HepG2 (cell line): ENCODE measurements at regions not wholly inside any gene's neighbourhood (a gene's known extent, or its start where the extent isn't known, plus 50 kb on each side); places are given as distances from the start of the nearest gene placed in this dataset.
A peak's percentile ranks its signal among the peaks of the same experiment; 100 is the strongest.

Experiments used
- ATAC-seq: fragments of 200-7000 bp; cut with Tn5 transposase; 3 replicates; pipeline ENCODE4 v1.9.1; 2020; ENCODE audit warnings: mild to moderate bottlenecking, moderate library complexity
- BruUV-seq: library from RNA; stranded (reverse); fragments of 400-500 nt; replicated peaks from 2 replicates; lab custom pipeline; 2021; lab: Mats Ljungman, UMichigan
- CTCF ChIA-PET: fragments of 300-600 bp; formaldehyde crosslinking; extraction: SDS; loops from one replicate; lab custom pipeline; 2021; ENCODE audit warnings: low total read pairs, inconsistent platforms, low intra/inter-chr PET ratio; lab: Yijun Ruan, JAX
- POLR2A ChIA-PET: fragments of 350-600 bp; sonication (Branson Sonifier 250); formaldehyde crosslinking; loops from one replicate; lab custom pipeline; 2020; ENCODE audit warnings: antibody characterized with exemption, inconsistent platforms; lab: Yijun Ruan, JAX
- DNase-seq: peaks from one replicate; pipeline ENCODE4 v3.0.0-alpha.2; 2015; ENCODE audit warnings: low spot score
- FAIRE-seq: peaks from 3 replicates; lab custom pipeline; 2011; peaks lifted over from hg19 to GRCh38; lab: Jason Lieb, UNC
- H2AFZ ChIP-seq: one replicate; pipeline ENCODE4 v1.6.1; 2011; ENCODE audit warnings: low read length, inconsistent platforms
- H3K27ac ChIP-seq: fragments of 300-600 bp; 3 replicates; pipeline ENCODE4 v1.8.0; 2011; ENCODE audit warnings: mixed run types, mild to moderate bottlenecking, mixed read lengths, low read length, inconsistent platforms; ENCODE audit not compliant: insufficient read depth; ENCODE audit errors: extremely low read length
- H3K27me3 ChIP-seq, 2 experiments: fragments of 200-600 bp in 1 of 2; 2 replicates in 1 of 2; 3 replicates in 1 of 2; pipeline versions ENCODE4 v1.6.0 to v1.8.0; 2011; ENCODE audit warnings: low read length in 2 of 2, mild to moderate bottlenecking in 2 of 2, moderate library complexity in 2 of 2, inconsistent platforms in 1 of 2; ENCODE audit not compliant: insufficient read depth in 2 of 2, control insufficient read depth in 1 of 2
- H3K36me3 ChIP-seq, 2 experiments: fragments of 200-600 bp in 1 of 2; replicated peaks in 1 of 2; 2 replicates in 1 of 2; 3 replicates in 1 of 2; pipeline versions ENCODE4 v1.5.1 to v1.8.0; 2011; ENCODE audit warnings: low read length in 2 of 2, inconsistent platforms in 1 of 2; ENCODE audit not compliant: insufficient read depth in 2 of 2, control insufficient read depth in 1 of 2
- H3K4me1 ChIP-seq: 2 replicates; pipeline ENCODE4 v1.5.1; 2012; ENCODE audit warnings: low read length, inconsistent platforms; ENCODE audit not compliant: insufficient read depth
- H3K4me2 ChIP-seq: 2 replicates; pipeline ENCODE4 v1.6.0; 2011; ENCODE audit warnings: low read depth, low read length, inconsistent platforms
- H3K4me3 ChIP-seq, 3 experiments: fragments of 200-600 bp in 1 of 3; sonication (generic), shearing (Covaris generic) in 1 of 3; replicated peaks in 1 of 3; 2 replicates each; pipeline ENCODE4 v1.5.1; 2011 to 2016; ENCODE audit warnings: low read length in 3 of 3, inconsistent platforms in 2 of 3, low read depth in 2 of 3, mild to moderate bottlenecking in 2 of 3, control low read depth in 1 of 3, mixed read lengths in 1 of 3; ENCODE audit not compliant: insufficient read depth in 1 of 3
- H3K79me2 ChIP-seq: one replicate; pipeline ENCODE4 v1.6.1; 2011; ENCODE audit warnings: low read length, inconsistent platforms; ENCODE audit not compliant: insufficient read depth
- H3K9ac ChIP-seq: 2 replicates; pipeline ENCODE4 v1.6.0; 2011; ENCODE audit warnings: mild to moderate bottlenecking, low read depth, low read length, inconsistent platforms; ENCODE audit not compliant: insufficient read depth
- H3K9me3 ChIP-seq: 2 replicates; pipeline ENCODE4 v1.5.1; 2012; ENCODE audit warnings: mild to moderate bottlenecking, low read length
- H4K20me1 ChIP-seq: 2 replicates; pipeline ENCODE4 v1.6.0; 2011; ENCODE audit warnings: inconsistent platforms, mild to moderate bottlenecking, low read length, moderate library complexity; ENCODE audit not compliant: insufficient read depth
- EHMT2 ChIP-seq: fragments of 200-600 bp; sonication (generic); IDR thresholded peaks from 2 replicates; pipeline ENCODE4 v1.7.0; 2017; ENCODE audit warnings: antibody characterized with exemption, low read depth, low read length, borderline replicate concordance
- FUBP1 ChIP-seq: sonication (generic); formaldehyde crosslinking; IDR thresholded peaks from 2 replicates; pipeline ENCODE4 v1.5.1; 2020; ENCODE audit warnings: missing genetic modification reagents, mild to moderate bottlenecking, borderline replicate concordance
- GTF2F1 ChIP-seq: fragments of 150-350 bp; IDR thresholded peaks from 2 replicates; pipeline ENCODE4 v1.6.1; 2014; ENCODE audit warnings: low read length
- HNF1A ChIP-seq, 2 experiments: sonication (generic) in 1 of 2; formaldehyde crosslinking in 1 of 2; IDR thresholded peaks; 2 replicates each; pipeline versions ENCODE4 v1.4.0 to v1.6.1; 2016 to 2020; ENCODE audit warnings: borderline replicate concordance in 1 of 2, low read depth in 1 of 2, mild to moderate bottlenecking in 1 of 2, missing genetic modification reagents in 1 of 2
- SMC3 ChIP-seq: IDR thresholded peaks from 2 replicates; pipeline ENCODE4 v1.6.1; 2011; ENCODE audit warnings: low read length, improper control_type of control experiment
- SMYD3 ChIP-seq: sonication (generic); formaldehyde crosslinking; IDR thresholded peaks from 2 replicates; pipeline ENCODE4 v1.8.1; 2023; ENCODE audit warnings: mild to moderate bottlenecking, missing genetic modification reagents
- ZBTB20 ChIP-seq: sonication (generic); formaldehyde crosslinking; IDR thresholded peaks from 2 replicates; pipeline ENCODE4 v1.8.1; 2023; ENCODE audit warnings: missing genetic modification reagents, low read depth, mild to moderate bottlenecking, borderline replicate concordance
- ZBTB21 ChIP-seq: sonication (generic); formaldehyde crosslinking; IDR thresholded peaks from 2 replicates; pipeline ENCODE4 v1.4.0; 2020; ENCODE audit warnings: missing genetic modification reagents
- ZNF260 ChIP-seq: sonication (generic); formaldehyde crosslinking; IDR thresholded peaks from 2 replicates; pipeline ENCODE4 v1.4.0; 2020; ENCODE audit warnings: missing genetic modification reagents, low read depth, mild to moderate bottlenecking, borderline replicate concordance
- ZNF282 ChIP-seq: fragments of 450-650 bp; IDR thresholded peaks from 2 replicates; pipeline ENCODE4 v1.6.1; 2018; ENCODE audit not compliant: partially characterized antibody
- ZNF7 ChIP-seq: IDR thresholded peaks from 2 replicates; pipeline ENCODE4 v1.6.1; 2016; ENCODE audit warnings: missing biosample characterization, missing genetic modification reagents
- ZNF816 ChIP-seq: sonication (generic); formaldehyde crosslinking; IDR thresholded peaks from 2 replicates; pipeline ENCODE4 v1.8.0; 2022; ENCODE audit warnings: missing genetic modification reagents, mild to moderate bottlenecking, borderline replicate concordance
- ZSCAN12 ChIP-seq: sonication (generic); formaldehyde crosslinking; IDR thresholded peaks from 2 replicates; pipeline ENCODE4 v1.9.0; 2021; ENCODE audit warnings: mild to moderate bottlenecking, missing genetic modification reagents
- WGBS: methylation state at CpG from one replicate; pipeline ENCODE4 v1.1.6; 2017; ENCODE audit warnings: low lambda C conversion rate; 5-methylcytosine and 5-hydroxymethylcytosine counted together
- in situ Hi-C: cut with HindIII; loops from 2 replicates; pipeline ENCODE4 v1.10.0; 2017; ENCODE audit warnings: low pct_unique_long_range_greater_than_20kb; ENCODE audit not compliant: extremely low pct_ligation_motif_present
- intact Hi-C: fragments of 100-400 bp; cut with micrococcal nuclease; formaldehyde crosslinking; loops from one replicate; pipeline ENCODE4 v1.10.0; 2022; ENCODE audit not compliant: unreplicated experiment
- TF ChIP-seq, protein P1 (sequence below): sonication (generic); formaldehyde crosslinking; IDR thresholded peaks from 2 replicates; pipeline ENCODE4 v1.4.0; 2020; ENCODE audit warnings: mild to moderate bottlenecking, low read depth, missing genetic modification reagents

DNA sequence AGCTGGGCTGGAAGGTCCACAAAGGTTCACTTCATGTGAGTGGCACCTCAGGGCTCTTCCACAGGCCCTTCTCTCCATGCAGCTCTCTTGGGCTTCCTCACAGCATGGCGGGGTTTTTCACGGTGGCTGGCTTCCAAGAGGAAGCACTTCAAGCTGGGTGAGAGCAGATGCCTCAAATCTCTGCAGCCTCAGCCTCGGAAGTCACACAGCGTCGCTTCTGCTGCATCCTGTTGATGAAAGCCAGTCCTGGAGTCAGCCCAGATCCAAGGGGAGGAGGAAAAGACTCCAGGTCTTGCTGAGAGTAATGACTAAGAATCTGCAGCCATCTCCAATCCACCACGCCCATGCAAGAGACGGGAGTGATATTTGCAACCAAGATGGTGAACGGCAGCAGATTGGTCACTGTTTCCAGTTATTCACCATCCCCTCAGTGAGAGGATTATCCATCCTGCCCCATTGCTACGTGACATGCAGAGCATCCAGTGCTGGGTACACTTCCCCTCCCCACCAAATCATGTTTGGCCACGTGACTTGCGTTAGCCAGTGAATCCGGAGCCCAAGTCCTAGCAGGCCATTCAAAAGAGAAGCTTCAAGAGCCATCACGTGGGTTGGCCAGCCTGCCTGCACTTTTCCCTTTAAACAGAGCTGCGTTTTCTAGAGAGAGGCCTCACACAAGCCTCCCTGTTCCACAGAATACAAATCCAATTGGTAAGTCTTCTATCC lies 173.9 kb downstream of the C9orf50 start:
- H3K36me3 ChIP-seq: no peaks in the 10 kb centered on the region
- H3K4me2 ChIP-seq: peak overlapping the region; percentile 62
- 38% methylated on average over 8 of the region's 14 CpGs for WGBS
- no peaks in the 10 kb centered on the region for H3K9me3 ChIP-seq
- H3K79me2 ChIP-seq: no peaks in the 10 kb centered on the region
- intact Hi-C loops (no loop called here), in situ Hi-C loops (no loop called here)
- peaks cover 70% of the 10 kb centered on the region for H3K4me1 ChIP-seq
- no peak overlapping the region for H3K9ac ChIP-seq
- DNase-seq (peak; percentile 31), FAIRE-seq (no peak), ATAC-seq (peak; percentile 36; the same call in 2 of the 3 replicates)
- no peak overlapping the region for H3K4me3 ChIP-seq
- ChIA-PET POLR2A (interaction anchor here (1.4 to 1.6 kb wide), 2 partner anchors 12 to 269 kb away, joined by 4 to 6 read pairs; partner anchors contain the start of gene IER5L), CTCF (no interaction called here)
- no TSS peak for BruUV-seq
- no peaks in the 10 kb centered on the region for H4K20me1 ChIP-seq
- H3K27ac ChIP-seq: no peak overlapping the region
- peaks cover 0 to 21% of the 10 kb centered on the region in 2 experiments; a peak in 2 of 5 replicates for H3K27me3 ChIP-seq
- H2AFZ ChIP-seq: no peak overlapping the region
- TF ChIP-seq FUBP1 (CRISPR knock-in tag): no peak
- TF ChIP-seq ZBTB21 (CRISPR knock-in tag): no peak
- TF ChIP-seq ZNF282: no peak
- TF ChIP-seq ZNF816 (CRISPR knock-in tag): no peak
- no peak for TF ChIP-seq HNF1A (IDR thresholded peaks at IDR 0.05; ENCODE audit: low read depth)
- TF ChIP-seq HNF1A (CRISPR knock-in tag; IDR thresholded peaks at IDR 0.05; ENCODE audit: borderline replicate concordance): no peak
- no peak for TF ChIP-seq ZSCAN12
- TF ChIP-seq SMC3: no peak
- TF ChIP-seq, protein P1, sequence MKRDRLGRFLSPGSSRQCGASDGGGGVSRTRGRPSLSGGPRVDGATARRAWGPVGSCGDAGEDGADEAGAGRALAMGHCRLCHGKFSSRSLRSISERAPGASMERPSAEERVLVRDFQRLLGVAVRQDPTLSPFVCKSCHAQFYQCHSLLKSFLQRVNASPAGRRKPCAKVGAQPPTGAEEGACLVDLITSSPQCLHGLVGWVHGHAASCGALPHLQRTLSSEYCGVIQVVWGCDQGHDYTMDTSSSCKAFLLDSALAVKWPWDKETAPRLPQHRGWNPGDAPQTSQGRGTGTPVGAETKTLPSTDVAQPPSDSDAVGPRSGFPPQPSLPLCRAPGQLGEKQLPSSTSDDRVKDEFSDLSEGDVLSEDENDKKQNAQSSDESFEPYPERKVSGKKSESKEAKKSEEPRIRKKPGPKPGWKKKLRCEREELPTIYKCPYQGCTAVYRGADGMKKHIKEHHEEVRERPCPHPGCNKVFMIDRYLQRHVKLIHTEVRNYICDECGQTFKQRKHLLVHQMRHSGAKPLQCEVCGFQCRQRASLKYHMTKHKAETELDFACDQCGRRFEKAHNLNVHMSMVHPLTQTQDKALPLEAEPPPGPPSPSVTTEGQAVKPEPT (CRISPR knock-in tag): no peak
- peak; percentile 22; the same call in 1 of the 2 replicates for TF ChIP-seq SMYD3 (CRISPR knock-in tag)
- TF ChIP-seq ZBTB20 (CRISPR knock-in tag): no peak
- TF ChIP-seq GTF2F1: no peak
- TF ChIP-seq ZNF260 (CRISPR knock-in tag): no peak
- no peak for TF ChIP-seq ZNF7
- no peak for TF ChIP-seq EHMT2
